Smooth muscle cell (in vitro differentiated cells): ENCODE measurements at regions not wholly inside any gene's neighbourhood (a gene's known extent, or its start where the extent isn't known, plus 50 kb on each side); places are given as distances from the start of the nearest gene placed in this dataset.

Experiments
- DNase-seq: peaks from one replicate; lab custom pipeline; 2025; ENCODE audit not compliant: unreplicated experiment; lab: John Stamatoyannopoulos, UW
- H2AFZ ChIP-seq: fragments of 200-600 bp; sonication (generic); 2 replicates; pipeline ENCODE4 v1.6.0; 2016; ENCODE audit warnings: antibody characterized with exemption, low read depth, mild to moderate bottlenecking
- H3F3A ChIP-seq: fragments of 200-600 bp; sonication (generic); 2 replicates; pipeline ENCODE4 v1.6.0; 2017; ENCODE audit warnings: antibody characterized with exemption, low read depth
- H3K27ac ChIP-seq: fragments of 200-600 bp; sonication (generic); 2 replicates; pipeline ENCODE4 v1.5.1; 2016; ENCODE audit warnings: low read depth, mild to moderate bottlenecking
- H3K27me3 ChIP-seq: fragments of 200-600 bp; sonication (generic); 2 replicates; pipeline ENCODE4 v1.6.1; 2016; ENCODE audit warnings: low read depth, mild to moderate bottlenecking
- H3K36me3 ChIP-seq: fragments of 200-600 bp; sonication (generic); 2 replicates; pipeline ENCODE4 v1.5.1; 2016; ENCODE audit warnings: low read depth
- H3K4me1 ChIP-seq: fragments of 200-600 bp; sonication (generic); 2 replicates; pipeline ENCODE4 v1.5.1; 2016; ENCODE audit warnings: low read depth
- H3K4me2 ChIP-seq: fragments of 200-600 bp; sonication (generic); 2 replicates; pipeline ENCODE4 v1.6.0; 2016; ENCODE audit warnings: mild to moderate bottlenecking
- H3K4me3 ChIP-seq: fragments of 200-600 bp; sonication (generic); 2 replicates; pipeline ENCODE4 v1.5.1; 2016; ENCODE audit warnings: mild to moderate bottlenecking
- H3K79me2 ChIP-seq: fragments of 200-600 bp; sonication (generic); 2 replicates; pipeline ENCODE4 v1.6.0; 2016; ENCODE audit warnings: low read depth, mild to moderate bottlenecking
- H3K9ac ChIP-seq: fragments of 200-600 bp; sonication (generic); 2 replicates; pipeline ENCODE4 v1.6.0; 2016; ENCODE audit warnings: low read depth
- H3K9me3 ChIP-seq: fragments of 200-600 bp; sonication (generic); replicated peaks from 2 replicates; pipeline ENCODE4 v1.5.1; 2016; ENCODE audit warnings: low read depth
- H4K20me1 ChIP-seq: fragments of 200-600 bp; sonication (generic); 2 replicates; pipeline ENCODE4 v1.6.0; 2016; ENCODE audit warnings: low read depth
- CTCF ChIP-seq: fragments of 200-600 bp; sonication (generic); IDR thresholded peaks from 2 replicates; pipeline ENCODE4 v1.5.1; 2017; ENCODE audit warnings: borderline replicate concordance, mild to moderate bottlenecking, antibody characterized with exemption; ENCODE audit not compliant: insufficient read depth, poor library complexity, severe bottlenecking
- WGBS: methylation state at CpG from one replicate; pipeline ENCODE4 v1.1.7; 2016; ENCODE audit warnings: low lambda C conversion rate; 5-methylcytosine and 5-hydroxymethylcytosine counted together

GRCh38 chr9:126031116-126031515 lies 283.9 kb downstream of the PBX3 start:
- H3K4me2 ChIP-seq, result no peak overlapping the region
- H3K36me3 ChIP-seq, result no peaks in the 10 kb centered on the region
- no peaks in the 10 kb centered on the region for H3K79me2 ChIP-seq
- no peaks in the 10 kb centered on the region for H4K20me1 ChIP-seq
- H2AFZ ChIP-seq, result no peak overlapping the region
- H3K4me1 ChIP-seq, result no peaks in the 10 kb centered on the region
- no peak overlapping the region for H3K9ac ChIP-seq
- no peak for DNase-seq
- WGBS, result over 99% methylated on average over 9 of the region's 9 CpGs
- peaks cover 20% of the 10 kb centered on the region for H3K27me3 ChIP-seq
- TF ChIP-seq CTCF, result no peak
- no peaks in the 10 kb centered on the region for H3K9me3 ChIP-seq
- no peaks in the 10 kb centered on the region for H3F3A ChIP-seq
- no peak overlapping the region for H3K27ac ChIP-seq
- no peak overlapping the region for H3K4me3 ChIP-seq

GRCh38 chr9:126032135-126032534 lies 285.0 kb downstream of the PBX3 start:
- Histone ChIP-seq H3K36me3 (no peaks in the 10 kb centered on the region), H3K27me3 (peaks cover 20% of the 10 kb centered on the region), H2AFZ (no peak overlapping the region), H3F3A (no peaks in the 10 kb centered on the region), H3K27ac (no peak overlapping the region), H3K4me1 (no peaks in the 10 kb centered on the region), H4K20me1 (no peaks in the 10 kb centered on the region), H3K9me3 (no peaks in the 10 kb centered on the region), H3K4me2 (no peak overlapping the region), H3K4me3 (no peak overlapping the region), H3K79me2 (no peaks in the 10 kb centered on the region), H3K9ac (no peak overlapping the region)
- no peak for TF ChIP-seq CTCF
- DNase-seq, result no peak
- WGBS, result 90% methylated on average over 8 of the region's 8 CpGs

GRCh38 chr9:126033318-126033717 lies 286.1 kb downstream of the PBX3 start:
- WGBS, result 78% methylated on average over 6 of the region's 6 CpGs
- H3K36me3 ChIP-seq, result no peaks in the 10 kb centered on the region
- no peak overlapping the region for H3K27ac ChIP-seq
- H3K4me2 ChIP-seq, result no peak overlapping the region
- no peaks in the 10 kb centered on the region for H3F3A ChIP-seq
- DNase-seq, result no peak
- no peaks in the 10 kb centered on the region for H3K79me2 ChIP-seq
- no peak overlapping the region for H2AFZ ChIP-seq
- H4K20me1 ChIP-seq, result no peaks in the 10 kb centered on the region
- no peaks in the 10 kb centered on the region for H3K9me3 ChIP-seq
- no peak for TF ChIP-seq CTCF
- no peak overlapping the region for H3K9ac ChIP-seq
- no peaks in the 10 kb centered on the region for H3K4me1 ChIP-seq
- H3K27me3 ChIP-seq, result peaks cover 20% of the 10 kb centered on the region
- no peak overlapping the region for H3K4me3 ChIP-seq

GRCh38 chr9:126033956-126034355 lies 286.8 kb downstream of the PBX3 start:
- DNase-seq, result no peak
- no peak overlapping the region for H2AFZ ChIP-seq
- no peak overlapping the region for H3K4me3 ChIP-seq
- no peak for TF ChIP-seq CTCF
- H3K27me3 ChIP-seq, result peaks cover 20% of the 10 kb centered on the region
- H3K9ac ChIP-seq, result no peak overlapping the region
- H4K20me1 ChIP-seq, result no peaks in the 10 kb centered on the region
- H3K4me1 ChIP-seq, result no peaks in the 10 kb centered on the region
- H3F3A ChIP-seq, result no peaks in the 10 kb centered on the region
- no peaks in the 10 kb centered on the region for H3K36me3 ChIP-seq
- no peaks in the 10 kb centered on the region for H3K79me2 ChIP-seq
- H3K4me2 ChIP-seq, result no peak overlapping the region
- H3K27ac ChIP-seq, result no peak overlapping the region
- H3K9me3 ChIP-seq, result no peaks in the 10 kb centered on the region
- WGBS, result 76% methylated on average over 4 of the region's 4 CpGs
